ENCODE measurements at regions not wholly inside any gene's neighbourhood (a gene's known extent, or its start where the extent isn't known, plus 50 kb on each side); places are given as distances from the start of the nearest gene placed in this dataset.

DNA sequence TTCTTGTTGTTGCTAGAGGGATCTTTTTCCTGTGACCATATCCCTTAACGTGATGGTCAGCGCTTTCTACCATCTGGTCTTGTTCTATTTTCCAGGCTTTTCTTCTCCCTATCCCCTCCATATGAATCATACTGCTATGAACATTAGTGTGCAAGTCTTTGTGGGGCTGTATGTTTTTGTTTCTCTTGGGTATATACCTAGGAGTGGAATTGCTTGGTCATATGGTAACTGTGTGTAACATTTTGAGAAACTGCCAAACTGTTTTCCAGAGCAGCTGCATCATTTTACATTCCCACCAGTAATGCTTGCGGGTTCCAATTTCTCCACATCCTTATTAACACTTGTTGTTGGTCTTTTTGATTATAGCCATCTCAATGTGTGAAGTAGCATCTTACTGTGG, 121.4 kb downstream of the SPRY1 start:
- no peak overlapping the region for H3K4me3 ChIP-seq (ENCODE audit: extremely low read depth, insufficient read depth, low read length, poor library complexity, severe bottlenecking)
- 80% methylated on average over 1 of the region's 3 CpGs; no CpG with 5 or more reads in 1 of the 2 experiments for WGBS, 2 experiments (ENCODE audit: insufficient coverage in 2 of 2)
- H3K36me3 ChIP-seq (ENCODE audit: control insufficient read depth, insufficient read depth, low read length) = no peaks in the 10 kb centered on the region
- no peaks in the 10 kb centered on the region for H3K9me3 ChIP-seq (ENCODE audit: control insufficient read depth, low read length)
- H3K4me1 ChIP-seq (ENCODE audit: control insufficient read depth, insufficient read depth, low read length, poor library complexity, severe bottlenecking) = no peaks in the 10 kb centered on the region
- no peak overlapping the region for H3K27ac ChIP-seq (ENCODE audit: low read depth, low read length, severe bottlenecking)

DNA sequence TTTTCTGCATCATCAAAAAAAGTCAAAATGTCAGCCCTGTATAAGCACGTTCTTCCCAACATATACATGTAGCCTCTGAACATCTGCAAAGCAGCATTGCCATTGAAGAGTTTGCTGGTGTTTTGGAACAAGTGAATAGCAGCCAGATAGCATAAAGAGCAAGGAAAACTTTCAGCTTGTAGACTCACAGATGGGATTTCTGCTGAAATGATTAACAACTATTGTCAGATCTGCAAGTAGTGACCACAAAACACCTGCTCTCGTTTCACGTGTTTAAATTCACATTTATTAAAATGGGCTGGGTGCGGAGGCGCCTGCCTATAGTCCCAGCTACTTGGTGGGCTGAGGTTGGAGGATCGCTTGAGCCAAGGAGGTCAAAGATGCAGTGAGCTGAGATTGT, 123.7 kb downstream of the SPRY1 start:
- no peaks in the 10 kb centered on the region for H3K4me1 ChIP-seq (ENCODE audit: control insufficient read depth, insufficient read depth, low read length, poor library complexity, severe bottlenecking)
- no peak overlapping the region for H3K4me3 ChIP-seq (ENCODE audit: extremely low read depth, insufficient read depth, low read length, poor library complexity, severe bottlenecking)
- WGBS, 2 experiments (ENCODE audit: insufficient coverage in 2 of 2) = 83 to 100% methylated on average over 2 to 4 of the region's 6 CpGs
- no peak overlapping the region for H3K27ac ChIP-seq (ENCODE audit: low read depth, low read length, severe bottlenecking)
- H3K36me3 ChIP-seq (ENCODE audit: control insufficient read depth, insufficient read depth, low read length) = no peaks in the 10 kb centered on the region
- no peaks in the 10 kb centered on the region for H3K9me3 ChIP-seq (ENCODE audit: control insufficient read depth, low read length)

DNA sequence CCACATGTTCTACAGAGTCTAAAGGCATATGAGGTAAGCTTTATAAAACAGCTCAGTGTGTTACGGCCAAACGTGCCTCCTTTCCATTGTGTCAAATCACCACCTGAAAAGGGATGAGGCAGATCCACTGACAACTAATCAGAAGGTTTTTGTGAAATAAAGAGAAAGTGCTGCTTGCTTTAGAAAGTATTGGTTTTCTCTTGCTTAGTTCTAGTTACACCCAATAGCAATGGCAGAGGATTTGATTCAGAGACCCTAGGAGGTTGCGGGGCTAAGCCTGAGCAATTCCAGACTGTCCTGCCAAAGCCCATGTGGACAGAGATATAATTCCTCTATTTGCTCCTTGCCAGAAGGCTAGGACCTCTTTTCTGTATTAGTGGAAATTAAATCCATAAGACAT, 125.5 kb downstream of the SPRY1 start:
- no peaks in the 10 kb centered on the region for H3K9me3 ChIP-seq (ENCODE audit: control insufficient read depth, low read length)
- 76 to 80% methylated on average over 2 to 3 of the region's 3 CpGs for WGBS, 2 experiments (ENCODE audit: insufficient coverage in 2 of 2)
- H3K4me1 ChIP-seq (ENCODE audit: control insufficient read depth, insufficient read depth, low read length, poor library complexity, severe bottlenecking) = no peaks in the 10 kb centered on the region
- H3K4me3 ChIP-seq (ENCODE audit: extremely low read depth, insufficient read depth, low read length, poor library complexity, severe bottlenecking) = no peak overlapping the region
- no peaks in the 10 kb centered on the region for H3K36me3 ChIP-seq (ENCODE audit: control insufficient read depth, insufficient read depth, low read length)
- no peak overlapping the region for H3K27ac ChIP-seq (ENCODE audit: low read depth, low read length, severe bottlenecking)

DNA sequence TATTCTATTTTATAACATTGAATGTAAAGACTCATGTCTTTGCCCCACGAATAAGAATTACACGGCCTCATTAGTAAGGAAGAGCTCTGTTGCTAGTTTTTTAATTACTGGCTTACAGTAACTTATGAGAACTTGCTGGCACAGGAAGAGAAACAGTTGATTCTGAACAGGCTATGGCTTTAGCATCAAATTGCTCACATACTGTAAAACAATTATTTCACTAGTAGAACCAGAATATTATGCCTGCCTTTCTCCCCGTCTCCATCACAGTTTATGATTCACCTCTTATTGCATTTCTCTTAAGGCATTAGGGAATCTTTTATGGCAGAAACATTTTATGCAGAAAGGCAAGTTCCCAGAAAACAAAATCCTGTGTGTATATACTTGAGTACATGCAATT, 126.1 kb downstream of the SPRY1 start:
- Histone ChIP-seq H3K27ac (ENCODE audit: low read depth, low read length, severe bottlenecking) (no peak overlapping the region), H3K9me3 (ENCODE audit: control insufficient read depth, low read length) (no peaks in the 10 kb centered on the region), H3K36me3 (ENCODE audit: control insufficient read depth, insufficient read depth, low read length) (no peaks in the 10 kb centered on the region), H3K4me1 (ENCODE audit: control insufficient read depth, insufficient read depth, low read length, poor library complexity, severe bottlenecking) (no peaks in the 10 kb centered on the region), H3K4me3 (ENCODE audit: extremely low read depth, insufficient read depth, low read length, poor library complexity, severe bottlenecking) (no peak overlapping the region)
- WGBS, 2 experiments (ENCODE audit: insufficient coverage in 2 of 2) = 60% methylated on average over 1 of the region's 3 CpGs; no CpG with 5 or more reads in 1 of the 2 experiments

DNA sequence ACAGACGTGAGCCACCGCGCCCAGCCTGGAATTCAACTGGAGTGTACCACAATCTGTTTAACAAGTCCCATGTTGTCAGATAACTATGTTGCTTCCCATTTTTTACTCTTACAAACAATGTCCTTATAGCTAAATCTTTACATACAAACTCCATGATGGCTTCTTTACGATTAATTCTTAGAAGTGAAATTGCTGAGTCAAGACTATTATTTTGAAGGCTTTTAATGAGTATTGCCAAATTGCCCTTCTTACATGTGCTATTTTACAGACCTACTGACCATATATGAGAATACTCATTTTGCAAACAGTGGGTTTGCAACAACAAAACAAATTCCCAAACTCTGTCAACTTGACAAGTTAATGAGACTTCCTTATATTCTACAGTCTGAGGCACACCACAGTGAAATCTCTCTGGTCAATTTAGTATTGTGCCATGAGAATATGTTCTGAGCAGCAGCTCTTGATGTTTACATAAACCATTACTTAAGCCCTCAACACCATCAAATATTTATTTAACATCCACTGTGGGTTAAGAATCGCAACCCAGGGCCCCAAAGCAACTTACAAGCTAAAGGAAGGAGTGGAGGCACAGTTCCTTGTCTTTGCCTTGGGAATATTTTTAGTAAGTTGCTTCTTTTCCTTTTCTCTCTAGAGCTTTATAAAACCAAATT, 128.5 kb downstream of the SPRY1 start:
- Histone ChIP-seq H3K9me3 (ENCODE audit: control insufficient read depth, low read length) (no peaks in the 10 kb centered on the region), H3K4me1 (ENCODE audit: control insufficient read depth, insufficient read depth, low read length, poor library complexity, severe bottlenecking) (no peaks in the 10 kb centered on the region), H3K27ac (ENCODE audit: low read depth, low read length, severe bottlenecking) (no peak overlapping the region), H3K36me3 (ENCODE audit: control insufficient read depth, insufficient read depth, low read length) (no peaks in the 10 kb centered on the region), H3K4me3 (ENCODE audit: extremely low read depth, insufficient read depth, low read length, poor library complexity, severe bottlenecking) (no peak overlapping the region)
- 89 to 97% methylated on average over 3 of the region's 5 CpGs for WGBS, 2 experiments (ENCODE audit: insufficient coverage in 2 of 2)

DNA sequence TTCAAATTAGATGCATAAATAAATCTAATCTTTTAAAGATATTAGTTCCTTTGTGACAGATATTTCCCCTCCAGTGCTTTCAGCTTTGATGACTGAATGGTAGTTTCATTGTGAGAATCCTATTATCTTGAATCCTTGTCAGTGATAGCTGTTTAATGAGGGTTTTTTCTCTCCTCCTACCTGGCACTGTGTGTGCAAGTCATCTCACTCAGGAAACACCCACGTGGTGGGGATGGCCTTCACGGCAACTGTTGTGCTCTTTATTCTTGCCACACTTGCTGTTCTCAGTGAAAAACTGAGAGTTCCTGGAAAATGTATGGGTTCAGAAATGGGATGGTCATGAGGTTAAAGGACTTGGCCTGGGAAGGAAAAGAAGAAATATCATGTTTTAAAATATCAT, 129.9 kb downstream of the SPRY1 start:
- Histone ChIP-seq H3K9me3 (ENCODE audit: control insufficient read depth, low read length) (no peaks in the 10 kb centered on the region), H3K27ac (ENCODE audit: low read depth, low read length, severe bottlenecking) (no peak overlapping the region), H3K4me3 (ENCODE audit: extremely low read depth, insufficient read depth, low read length, poor library complexity, severe bottlenecking) (no peak overlapping the region), H3K4me1 (ENCODE audit: control insufficient read depth, insufficient read depth, low read length, poor library complexity, severe bottlenecking) (no peaks in the 10 kb centered on the region), H3K36me3 (ENCODE audit: control insufficient read depth, insufficient read depth, low read length) (no peaks in the 10 kb centered on the region)
- WGBS, 2 experiments (ENCODE audit: insufficient coverage in 2 of 2) = 100% methylated on average over 1 of the region's 2 CpGs; no CpG with 5 or more reads in 1 of the 2 experiments

DNA sequence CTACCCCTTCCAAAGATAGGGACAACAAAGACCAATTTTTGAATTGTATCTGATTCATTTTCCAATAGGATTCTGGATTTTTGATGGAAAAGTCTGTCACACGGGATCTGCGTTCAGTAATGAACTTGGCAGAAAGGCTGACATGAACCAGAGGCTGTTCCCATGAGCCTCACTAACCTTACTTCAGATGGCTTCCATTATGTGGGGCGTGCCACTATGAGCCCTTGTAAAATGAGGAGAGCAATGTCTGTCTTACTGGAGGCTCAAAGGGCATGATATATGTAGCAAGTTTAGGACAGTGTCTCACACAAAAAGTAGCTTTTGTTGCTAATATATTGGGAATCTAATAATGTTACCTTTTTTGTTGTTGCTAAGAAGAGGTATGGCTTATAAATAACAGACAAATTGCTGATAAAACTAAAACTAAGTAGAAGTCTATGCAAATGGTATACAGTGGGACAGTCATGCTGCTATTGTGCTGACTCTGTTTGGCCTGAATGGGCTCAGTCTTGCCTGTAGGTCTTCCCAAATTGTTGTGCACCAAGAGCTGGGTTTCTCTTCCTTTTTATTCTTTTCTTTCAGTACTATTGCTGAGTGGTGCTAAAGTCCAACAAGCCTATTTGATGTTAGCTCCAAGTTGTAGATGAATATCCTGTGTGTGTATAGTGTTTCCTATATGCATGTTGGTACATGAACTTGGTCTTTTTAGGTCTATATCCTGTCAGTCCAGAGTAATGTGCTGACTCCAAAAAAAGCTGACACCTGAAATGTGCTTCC, 132.1 kb downstream of the SPRY1 start:
- WGBS, 2 experiments (ENCODE audit: insufficient coverage in 2 of 2) = 64 to 82% methylated on average over 3 of the region's 3 CpGs

DNA sequence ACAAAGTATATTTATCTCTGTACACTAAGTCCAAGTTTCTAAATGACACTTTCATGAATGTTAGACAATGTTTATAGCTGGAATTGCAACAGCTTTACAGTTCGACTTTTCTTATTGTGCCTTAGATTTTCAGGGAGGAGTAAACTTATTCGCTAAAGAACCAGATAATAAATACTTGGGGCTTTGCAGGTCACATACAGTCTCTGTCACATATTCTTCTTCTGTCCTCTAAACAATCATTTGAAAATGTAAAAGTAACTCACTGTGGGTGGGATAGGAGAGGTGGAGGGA, 132.6 kb downstream of the SPRY1 start:
- WGBS, 2 experiments (ENCODE audit: insufficient coverage in 2 of 2) = no CpG with 5 or more reads among the region's 2 CpGs
- Histone ChIP-seq H3K4me1 (ENCODE audit: control insufficient read depth, insufficient read depth, low read length, poor library complexity, severe bottlenecking) (no peaks in the 10 kb centered on the region), H3K27ac (ENCODE audit: low read depth, low read length, severe bottlenecking) (no peak overlapping the region)

More for the DNA sequence above, 132.1 kb downstream of the SPRY1 start:
- Histone ChIP-seq H3K4me1 (ENCODE audit: control insufficient read depth, insufficient read depth, low read length, poor library complexity, severe bottlenecking) (no peaks in the 10 kb centered on the region), H3K27ac (ENCODE audit: low read depth, low read length, severe bottlenecking) (no peak overlapping the region), H3K9me3 (ENCODE audit: control insufficient read depth, low read length) (no peaks in the 10 kb centered on the region), H3K36me3 (ENCODE audit: control insufficient read depth, insufficient read depth, low read length) (no peaks in the 10 kb centered on the region), H3K4me3 (ENCODE audit: extremely low read depth, insufficient read depth, low read length, poor library complexity, severe bottlenecking) (no peak overlapping the region)

DNA sequence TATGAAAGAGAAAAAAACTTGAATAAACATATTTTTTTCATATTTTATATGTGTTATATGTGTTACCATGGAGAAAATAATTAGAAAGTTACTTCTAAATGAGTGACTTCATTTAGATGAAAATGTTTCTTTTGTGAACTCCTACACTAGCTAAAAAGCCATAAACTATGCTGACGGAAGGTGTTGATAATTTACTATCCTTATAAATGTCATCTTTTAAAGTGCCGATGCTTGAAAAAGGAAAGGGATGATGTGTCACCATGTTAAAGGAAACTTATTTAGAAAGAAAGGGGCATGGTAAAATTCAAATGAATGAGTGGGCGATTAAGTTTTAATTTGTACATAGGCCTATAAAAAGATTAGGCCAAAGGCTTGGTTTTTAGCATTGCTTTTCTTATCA, 133.8 kb downstream of the SPRY1 start:
- Histone ChIP-seq H3K4me3 (ENCODE audit: extremely low read depth, insufficient read depth, low read length, poor library complexity, severe bottlenecking) (no peak overlapping the region), H3K36me3 (ENCODE audit: control insufficient read depth, insufficient read depth, low read length) (no peaks in the 10 kb centered on the region), H3K9me3 (ENCODE audit: control insufficient read depth, low read length) (no peaks in the 10 kb centered on the region), H3K4me1 (ENCODE audit: control insufficient read depth, insufficient read depth, low read length, poor library complexity, severe bottlenecking) (no peaks in the 10 kb centered on the region), H3K27ac (ENCODE audit: low read depth, low read length, severe bottlenecking) (no peak overlapping the region)
- WGBS, 2 experiments (ENCODE audit: insufficient coverage in 2 of 2) = 100% methylated on average over 1 to 2 of the region's 3 CpGs

More for the DNA sequence above, 132.6 kb downstream of the SPRY1 start:
- Histone ChIP-seq H3K9me3 (ENCODE audit: control insufficient read depth, low read length) (no peaks in the 10 kb centered on the region), H3K36me3 (ENCODE audit: control insufficient read depth, insufficient read depth, low read length) (no peaks in the 10 kb centered on the region), H3K4me3 (ENCODE audit: extremely low read depth, insufficient read depth, low read length, poor library complexity, severe bottlenecking) (no peak overlapping the region)

DNA sequence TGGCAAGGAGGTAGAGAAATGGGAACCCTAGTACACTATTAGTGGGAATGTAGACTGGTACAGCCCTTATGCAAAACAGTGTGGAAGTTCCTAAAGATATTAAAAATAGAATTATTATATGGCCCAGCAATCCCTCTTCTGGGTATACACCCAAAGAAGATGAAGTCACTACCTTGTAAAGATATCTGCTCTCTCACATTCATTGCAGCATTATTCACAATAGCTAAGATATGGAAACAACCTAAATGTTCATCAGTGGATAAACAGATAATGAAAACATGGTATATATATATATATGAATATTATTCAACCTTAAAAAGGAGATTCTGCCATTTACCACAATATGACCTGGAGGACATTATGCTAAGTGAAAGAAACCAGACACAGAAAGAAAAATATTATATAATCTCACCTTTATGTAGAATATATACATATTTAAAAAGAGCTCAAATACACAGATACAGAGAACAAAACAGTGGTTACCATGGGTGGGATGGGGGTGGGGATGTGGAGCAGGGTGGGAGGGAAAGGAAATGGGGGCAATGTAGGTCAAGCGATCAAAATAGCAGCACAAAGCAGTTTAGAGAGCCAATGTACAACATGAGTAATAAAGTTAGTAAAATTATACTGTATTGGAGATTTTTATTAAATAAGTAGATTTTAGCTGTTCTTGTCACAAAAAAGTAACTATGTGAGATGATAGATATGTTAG, 138.6 kb downstream of the SPRY1 start:
- H3K9me3 ChIP-seq (ENCODE audit: control insufficient read depth, low read length) = no peaks in the 10 kb centered on the region
- no CpG with 5 or more reads among the region's 1 CpG for WGBS, 2 experiments (ENCODE audit: insufficient coverage in 2 of 2)

DNA sequence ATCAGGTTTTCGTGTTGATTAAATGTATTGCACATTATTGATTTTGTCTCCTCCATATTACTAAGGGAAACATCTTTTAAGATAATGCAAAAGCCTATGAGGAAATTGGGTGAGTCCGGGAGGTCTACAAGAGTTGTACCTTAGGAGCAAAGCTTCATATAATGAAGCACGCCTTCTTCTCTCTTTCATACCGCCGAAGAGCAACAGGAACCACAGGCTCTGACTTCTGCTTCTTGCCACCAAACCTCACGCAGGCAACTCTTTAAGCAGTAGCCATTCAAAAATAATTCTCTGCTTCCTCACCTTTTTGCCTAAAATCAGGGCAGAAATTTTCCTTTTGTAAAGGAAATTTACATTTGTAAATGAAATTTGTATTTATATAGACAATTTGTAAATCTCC, 139.6 kb downstream of the SPRY1 start:
- 80 to 100% methylated on average over 3 to 4 of the region's 6 CpGs for WGBS, 2 experiments (ENCODE audit: insufficient coverage in 2 of 2)
- H3K27ac ChIP-seq (ENCODE audit: low read depth, low read length, severe bottlenecking) = no peak overlapping the region

More for the DNA sequence above, 138.6 kb downstream of the SPRY1 start:
- H3K36me3 ChIP-seq (ENCODE audit: control insufficient read depth, insufficient read depth, low read length) = no peaks in the 10 kb centered on the region
- H3K4me3 ChIP-seq (ENCODE audit: extremely low read depth, insufficient read depth, low read length, poor library complexity, severe bottlenecking) = no peak overlapping the region
- no peak overlapping the region for H3K27ac ChIP-seq (ENCODE audit: low read depth, low read length, severe bottlenecking)
- H3K4me1 ChIP-seq (ENCODE audit: control insufficient read depth, insufficient read depth, low read length, poor library complexity, severe bottlenecking) = no peaks in the 10 kb centered on the region

More for the DNA sequence above, 139.6 kb downstream of the SPRY1 start:
- H3K4me1 ChIP-seq (ENCODE audit: control insufficient read depth, insufficient read depth, low read length, poor library complexity, severe bottlenecking) = no peaks in the 10 kb centered on the region
- H3K4me3 ChIP-seq (ENCODE audit: extremely low read depth, insufficient read depth, low read length, poor library complexity, severe bottlenecking) = no peak overlapping the region
- no peaks in the 10 kb centered on the region for H3K36me3 ChIP-seq (ENCODE audit: control insufficient read depth, insufficient read depth, low read length)
- no peaks in the 10 kb centered on the region for H3K9me3 ChIP-seq (ENCODE audit: control insufficient read depth, low read length)
